ENCODE measurements at regions not wholly inside any gene's neighbourhood (a gene's known extent, or its start where the extent isn't known, plus 50 kb on each side); places are given as distances from the start of the nearest gene placed in this dataset.

GRCh38 chr2:17282245-17282644 is 236.0 kb downstream of the RAD51AP2 start:
- no peak for TF ChIP-seq EP300 (IDR thresholded peaks at IDR 0.05)
- TF ChIP-seq CTCF (IDR thresholded peaks at IDR 0.05): no peak

Data from suprapubic skin (tissue), 3 donors.